ENCODE measurements at regions not wholly inside any gene's neighbourhood (a gene's known extent, or its start where the extent isn't known, plus 50 kb on each side); places are given as distances from the start of the nearest gene placed in this dataset.

GRCh38 chr6:96450082-96450769 is 71.4 kb upstream of the UFL1 start (continued):
- TF ChIP-seq, protein P1, sequence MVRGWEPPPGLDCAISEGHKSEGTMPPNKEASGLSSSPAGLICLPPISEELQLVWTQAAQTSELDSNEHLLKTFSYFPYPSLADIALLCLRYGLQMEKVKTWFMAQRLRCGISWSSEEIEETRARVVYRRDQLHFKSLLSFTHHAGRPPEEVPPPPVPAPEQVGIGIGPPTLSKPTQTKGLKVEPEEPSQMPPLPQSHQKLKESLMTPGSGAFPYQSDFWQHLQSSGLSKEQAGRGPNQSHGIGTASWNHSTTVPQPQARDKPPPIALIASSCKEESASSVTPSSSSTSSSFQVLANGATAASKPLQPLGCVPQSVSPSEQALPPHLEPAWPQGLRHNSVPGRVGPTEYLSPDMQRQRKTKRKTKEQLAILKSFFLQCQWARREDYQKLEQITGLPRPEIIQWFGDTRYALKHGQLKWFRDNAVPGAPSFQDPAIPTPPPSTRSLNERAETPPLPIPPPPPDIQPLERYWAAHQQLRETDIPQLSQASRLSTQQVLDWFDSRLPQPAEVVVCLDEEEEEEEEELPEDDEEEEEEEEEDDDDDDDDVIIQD (CRISPR knock-in tag; IDR thresholded peaks at IDR 0.05; ENCODE audit: low read depth), result no peak
- TF ChIP-seq PLSCR1 (CRISPR knock-in tag; IDR thresholded peaks at IDR 0.05; ENCODE audit: borderline replicate concordance), result no peak
- TF ChIP-seq SPEN (CRISPR knock-in tag; IDR thresholded peaks at IDR 0.05; ENCODE audit: low read depth), result no peak
- TF ChIP-seq SP5 (CRISPR knock-in tag; IDR thresholded peaks at IDR 0.05; ENCODE audit: borderline replicate concordance, low read depth), result no peak
- TF ChIP-seq ZSCAN22 (CRISPR knock-in tag; IDR thresholded peaks at IDR 0.05), result no peak
- no peak for TF ChIP-seq ZNF891 (CRISPR knock-in tag; IDR thresholded peaks at IDR 0.05)
- TF ChIP-seq TCF7 (IDR thresholded peaks at IDR 0.05; ENCODE audit: low read depth), result no peak

GRCh38 chr6:96450770-96451130 is 70.9 kb upstream of the UFL1 start:
- ATAC-seq, result no peak

More at GRCh38 chr6:96450770-96451130, 70.9 kb upstream of the UFL1 start:
- DNase-seq (ENCODE audit: low spot score) (no peak), FAIRE-seq (no peak)
- H3K9me3 ChIP-seq (ENCODE audit: low read length), result no peaks in the 10 kb centered on the region
- no peaks in the 10 kb centered on the region for H3K27me3 ChIP-seq (ENCODE audit: control insufficient read depth in 1 of 2, insufficient read depth in 2 of 2, low read length in 2 of 2)
- H4K20me1 ChIP-seq (ENCODE audit: insufficient read depth, low read length), result no peaks in the 10 kb centered on the region
- no peak overlapping the region for H3K9ac ChIP-seq (ENCODE audit: insufficient read depth, low read depth, low read length)
- no peak overlapping the region for H3K4me3 ChIP-seq (replicated peaks in 1 of 3; ENCODE audit: insufficient read depth in 1 of 3, low read depth in 2 of 3, low read length in 3 of 3)
- no peak overlapping the region for H3K4me2 ChIP-seq (ENCODE audit: low read depth, low read length)
- intact Hi-C loops (cut with micrococcal nuclease; ENCODE audit: unreplicated experiment) (no loop called here), in situ Hi-C loops (cut with HindIII; ENCODE audit: extremely low pct_ligation_motif_present, low pct_unique_long_range_greater_than_20kb) (no loop called here)
- BruUV-seq (replicated peaks), result no TSS peak
- H3K79me2 ChIP-seq (ENCODE audit: insufficient read depth, low read length), result no peaks in the 10 kb centered on the region
- H3K36me3 ChIP-seq (replicated peaks in 1 of 2; ENCODE audit: control insufficient read depth in 1 of 2, insufficient read depth in 2 of 2, low read length in 2 of 2), result no peaks in the 10 kb centered on the region
- TF ChIP-seq MEF2D (CRISPR knock-in tag; IDR thresholded peaks at IDR 0.05) (no peak), STAG1 (CRISPR knock-in tag; IDR thresholded peaks at IDR 0.05) (no peak), MATR3 (CRISPR knock-in tag; IDR thresholded peaks at IDR 0.05) (no peak), ZNF879 (CRISPR knock-in tag; IDR thresholded peaks at IDR 0.05) (no peak)
- TF ChIP-seq, protein P2, sequence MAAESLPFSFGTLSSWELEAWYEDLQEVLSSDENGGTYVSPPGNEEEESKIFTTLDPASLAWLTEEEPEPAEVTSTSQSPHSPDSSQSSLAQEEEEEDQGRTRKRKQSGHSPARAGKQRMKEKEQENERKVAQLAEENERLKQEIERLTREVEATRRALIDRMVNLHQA (CRISPR knock-in tag; IDR thresholded peaks at IDR 0.05), result no peak
- TF ChIP-seq, protein P3, sequence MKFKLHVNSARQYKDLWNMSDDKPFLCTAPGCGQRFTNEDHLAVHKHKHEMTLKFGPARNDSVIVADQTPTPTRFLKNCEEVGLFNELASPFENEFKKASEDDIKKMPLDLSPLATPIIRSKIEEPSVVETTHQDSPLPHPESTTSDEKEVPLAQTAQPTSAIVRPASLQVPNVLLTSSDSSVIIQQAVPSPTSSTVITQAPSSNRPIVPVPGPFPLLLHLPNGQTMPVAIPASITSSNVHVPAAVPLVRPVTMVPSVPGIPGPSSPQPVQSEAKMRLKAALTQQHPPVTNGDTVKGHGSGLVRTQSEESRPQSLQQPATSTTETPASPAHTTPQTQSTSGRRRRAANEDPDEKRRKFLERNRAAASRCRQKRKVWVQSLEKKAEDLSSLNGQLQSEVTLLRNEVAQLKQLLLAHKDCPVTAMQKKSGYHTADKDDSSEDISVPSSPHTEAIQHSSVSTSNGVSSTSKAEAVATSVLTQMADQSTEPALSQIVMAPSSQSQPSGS (CRISPR knock-in tag; IDR thresholded peaks at IDR 0.05), result no peak
- no peak overlapping the region for H3K27ac ChIP-seq (ENCODE audit: extremely low read length, insufficient read depth, low read length)
- ChIA-PET POLR2A (no interaction called here), CTCF (ENCODE audit: low intra/inter-chr PET ratio, low total read pairs) (no interaction called here)
- H3K4me1 ChIP-seq (ENCODE audit: insufficient read depth, low read length), result no peaks in the 10 kb centered on the region
- no peak overlapping the region for H2AFZ ChIP-seq (ENCODE audit: low read length)
